Heart right ventricle (tissue), 16 donors: ENCODE measurements at regions not wholly inside any gene's neighbourhood (a gene's known extent, or its start where the extent isn't known, plus 50 kb on each side); places are given as distances from the start of the nearest gene placed in this dataset.
A peak's percentile ranks its signal among the peaks of the same experiment; 100 is the strongest.

Experiments used
- ATAC-seq, 8 donors: fragments of 200-7000 bp; cut with Tn5 transposase; one replicate each; pipeline ENCODE4 v1.9.1; 2020; ENCODE audit warnings: mild to moderate bottlenecking in 8 of 8, moderate library complexity in 8 of 8, moderate number of reproducible peaks in 1 of 8
- DNase-seq, 2 donors: peaks; one replicate each; pipeline ENCODE4 v3.0.0-alpha.2; 2020
- H3K27ac ChIP-seq, 10 donors: fragments of 200-600 bp; sonication (generic) in 2 of 10; one replicate each; pipeline versions ENCODE4 v1.5.0 to v1.8.0; 2020 to 2022; ENCODE audit warnings: mild to moderate bottlenecking in 3 of 10
- H3K27me3 ChIP-seq, 7 donors: fragments of 200-600 bp; one replicate each; pipeline ENCODE4 v1.8.0; 2021 to 2022; ENCODE audit warnings: mild to moderate bottlenecking in 2 of 7
- H3K36me3 ChIP-seq, 9 donors: fragments of 200-600 bp; sonication (generic) in 1 of 9; one replicate each; pipeline versions ENCODE4 v1.5.0 to v1.8.0; 2020 to 2022; ENCODE audit warnings: mild to moderate bottlenecking in 2 of 9
- H3K4me1 ChIP-seq, 9 donors: fragments of 200-600 bp; sonication (generic) in 1 of 9; one replicate each; pipeline versions ENCODE4 v1.5.0 to v1.8.0; 2020 to 2022; ENCODE audit warnings: mild to moderate bottlenecking in 4 of 9
- H3K4me3 ChIP-seq, 10 donors: fragments of 200-600 bp; sonication (generic) in 2 of 10; one replicate each; pipeline versions ENCODE4 v1.5.0 to v1.8.0; 2020 to 2022; ENCODE audit warnings: mild to moderate bottlenecking in 7 of 10, moderate library complexity in 2 of 10
- H3K9me3 ChIP-seq, 11 donors: fragments of 200-600 bp in 10 of 11; sonication (generic) in 2 of 11; one replicate each; pipeline versions ENCODE4 v1.5.0 to v1.8.0; 2013 to 2022; ENCODE audit warnings: mild to moderate bottlenecking in 2 of 11, control low read depth in 1 of 11, moderate library complexity in 1 of 11
- CTCF ChIP-seq, 9 donors: fragments of 200-600 bp; sonication (generic) in 2 of 9; IDR thresholded peaks; one replicate each; pipeline versions ENCODE4 v1.5.0 to v1.8.0; 2021 to 2022; ENCODE audit warnings: antibody characterized with exemption in 9 of 9, mild to moderate bottlenecking in 5 of 9, moderate library complexity in 1 of 9
- WGBS, 2 donors: extraction: QIAGEN DNeasy Blood & Tissue Kit; methylation state at CpG; one replicate each; pipeline ENCODE4 v1.1.7; 2013; ENCODE audit warnings: inconsistent platforms in 1 of 2; 5-methylcytosine and 5-hydroxymethylcytosine counted together
- intact Hi-C, 10 donors: fragments of 100-400 bp; cut with DNase I; formaldehyde crosslinking; loops; one replicate each; pipeline versions ENCODE4 v1.11.1 to v1.14.2; 2022
- donor health status: Arrhythmogenic right ventricular cardiomyopathy.
- donor health status: ischemic (EF 13 %, LVEDD 7.1; RV severe dilation, severe dysfunction).
- donor health status: healthy with polysubstance abuse.
- donor health status: DM: no; HTN: yes; CAD: no.
- donor health status: DM: no; HTN: no; CAD: no.
- donor health status: ischemic (EF 25% LVEDD 6.9; RV normal size, moderate dysfunction).
- donor health status: ischemic (EF 25% LVEDD 5.7; RV mildly dilated, moderate dysfunction).
- donor health status: healthy.
- donor health status: DM: yes; HTN: yes; CAD: no.
- donor health status: Ischemic cardiomyopathy.
- donor health status: ischemic (EF 35%, LVEDD 5.7; RV mildly dilated, moderate dysfunction).
- donor health status: nonischemic (EF 11% LVEDD 7.7; RV severe dilation, severe dysfunction).
- donor health status: DM: yes; HTN: yes; CAD: no.
- donor health status: PGD.
- donor health status: ischemic (EF 29% LVEDD 5.4; RV normal size, mild dysfunction).
- donor health status: nonischemic (EF 23%, LVEDD 6.1; RV moderate dilation, normal function).

GRCh38 chr17:14474591-14474990 lies 173.7 kb downstream of the HS3ST3B1 start:
- Histone ChIP-seq H3K27ac (no peak overlapping the region), H3K27me3 (peaks cover 0 to 9% (median 0%) of the 10 kb centered on the region in 7 donors), H3K36me3 (no peaks in the 10 kb centered on the region), H3K9me3 (peaks cover 0 to 4% (median 0%) of the 10 kb centered on the region in 11 donors), H3K4me1 (no peaks in the 10 kb centered on the region), H3K4me3 (no peak overlapping the region)
- DNase-seq = no peak
- WGBS, 2 donors = 76 to 77% methylated on average over 4 of the region's 4 CpGs
- intact Hi-C loops = no loop called here
- ATAC-seq = no peak
- TF ChIP-seq CTCF (IDR thresholded peaks at IDR 0.05) = no peak

- no peak for TF ChIP-seq CTCF (IDR thresholded peaks at IDR 0.05)
- intact Hi-C loops = no loop called here
- peaks cover 0 to 9% (median 0%) of the 10 kb centered on the region in 7 donors for H3K27me3 ChIP-seq
Measured at GRCh38 chr17:14471052-14471451, 170.2 kb downstream of the HS3ST3B1 start.

GRCh38 chr17:14470417-14470816 lies 169.5 kb downstream of the HS3ST3B1 start:
- no peaks in the 10 kb centered on the region for H3K36me3 ChIP-seq
- no peak overlapping the region for H3K4me3 ChIP-seq
- peaks cover 0 to 4% (median 0%) of the 10 kb centered on the region in 11 donors for H3K9me3 ChIP-seq
- intact Hi-C loops = no loop called here
- peaks cover 0 to 4% (median 0%) of the 10 kb centered on the region in 7 donors for H3K27me3 ChIP-seq
- ATAC-seq (no peak), DNase-seq (no peak)
- H3K4me1 ChIP-seq = no peaks in the 10 kb centered on the region
- TF ChIP-seq CTCF (IDR thresholded peaks at IDR 0.05) = no peak
- 79 to 81% methylated on average over 4 of the region's 4 CpGs for WGBS, 2 donors
- no peak overlapping the region for H3K27ac ChIP-seq

More at GRCh38 chr17:14471052-14471451, 170.2 kb downstream of the HS3ST3B1 start:
- H3K27ac ChIP-seq = no peak overlapping the region
- no peak overlapping the region for H3K4me3 ChIP-seq
- peak in 3 of 8 donors; percentile 20 to 61 (median 29) for ATAC-seq
- WGBS, 2 donors = 51 to 58% methylated on average over 7 of the region's 7 CpGs
- no peak for DNase-seq
- H3K36me3 ChIP-seq = no peaks in the 10 kb centered on the region
- no peaks in the 10 kb centered on the region for H3K4me1 ChIP-seq
- peaks cover 0 to 4% (median 0%) of the 10 kb centered on the region in 11 donors for H3K9me3 ChIP-seq

- TF ChIP-seq CTCF (IDR thresholded peaks at IDR 0.05) = no peak
- no peak for DNase-seq
- H3K4me1 ChIP-seq = no peaks in the 10 kb centered on the region
- WGBS, 2 donors = 79 to 82% methylated on average over 3 of the region's 3 CpGs
- intact Hi-C loops = no loop called here
- H3K27me3 ChIP-seq = no peaks in the 10 kb centered on the region
- H3K4me3 ChIP-seq = no peak overlapping the region
- H3K27ac ChIP-seq = no peak overlapping the region
- no peaks in the 10 kb centered on the region for H3K36me3 ChIP-seq
- no peak for ATAC-seq
- H3K9me3 ChIP-seq = peaks cover 0 to 4% (median 0%) of the 10 kb centered on the region in 11 donors
Measured at GRCh38 chr17:14469971-14470370, 169.1 kb downstream of the HS3ST3B1 start.
